NCI-H345 (cell line): ENCODE measurements at regions not wholly inside any gene's neighbourhood (a gene's known extent, or its start where the extent isn't known, plus 50 kb on each side); places are given as distances from the start of the nearest gene placed in this dataset.

Experiments
- DNase-seq: peaks from one replicate; lab custom pipeline; 2025; lab: John Stamatoyannopoulos, UW

- no peak for DNase-seq
These were observed 314.1 kb downstream of the MYCN start for GRCh38 chr2:16254356-16254965.

GRCh38 chr2:16253291-16253690, 312.9 kb downstream of the MYCN start:
- no peak for DNase-seq

- DNase-seq = no peak
These were observed 312.5 kb downstream of the MYCN start for GRCh38 chr2:16252891-16253290.

DNA sequence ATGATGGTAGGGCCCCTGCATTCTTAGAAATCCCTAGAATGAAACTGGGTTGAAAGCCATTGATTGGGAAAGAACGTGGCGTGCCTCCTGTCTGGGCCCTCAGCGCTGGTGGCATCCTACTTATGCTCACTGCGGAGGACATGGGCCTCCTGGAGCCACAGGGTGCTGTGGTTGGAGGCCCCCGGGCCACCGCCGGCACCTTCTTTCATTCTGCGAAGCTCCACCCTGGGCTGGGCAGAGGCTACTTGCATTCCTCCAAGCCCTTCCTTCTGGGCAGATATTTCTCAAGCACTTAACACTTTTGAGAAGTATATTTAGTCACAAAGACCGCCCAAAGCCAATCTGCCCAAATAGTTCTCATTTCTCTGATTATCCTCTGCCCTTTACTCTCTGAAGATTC, 311.9 kb downstream of the MYCN start:
- DNase-seq = no peak

DNA sequence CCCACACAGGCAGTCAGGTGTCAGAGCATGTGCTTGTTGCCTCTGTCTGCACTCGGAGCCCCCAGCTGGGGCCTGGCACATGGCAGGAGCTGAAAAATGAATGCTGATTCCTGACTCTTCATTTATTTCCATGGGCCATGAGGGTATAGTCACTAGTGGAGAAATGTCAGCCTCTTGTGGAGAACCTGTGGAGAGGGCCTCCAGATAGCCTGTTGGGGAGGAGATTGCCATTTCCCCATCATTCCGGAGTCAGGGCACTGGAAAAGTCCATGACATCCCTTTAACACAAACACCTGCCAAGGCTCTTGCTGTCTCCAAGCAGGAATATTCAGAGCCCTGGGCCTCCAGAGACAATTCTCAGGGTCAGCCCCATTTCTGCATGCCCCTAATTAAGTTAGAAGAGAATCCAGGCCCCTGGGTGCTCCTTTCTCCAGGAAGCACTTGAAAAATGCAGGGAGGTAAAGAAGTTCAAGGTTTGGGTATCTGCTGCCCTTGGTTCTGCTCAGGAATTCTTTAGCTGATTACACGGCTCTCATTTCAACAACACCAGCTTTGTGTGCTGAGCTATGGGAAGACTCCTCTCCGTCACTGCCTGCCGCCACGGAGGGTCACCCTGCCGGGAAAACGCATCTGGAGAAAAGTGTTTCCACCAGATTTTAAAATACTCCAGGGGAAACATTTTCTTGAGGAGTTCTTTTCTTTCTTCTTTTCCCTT, 311.3 kb downstream of the MYCN start:
- DNase-seq = no peak

- no peak for DNase-seq
These were observed 310.5 kb downstream of the MYCN start for GRCh38 chr2:16250886-16251285.

GRCh38 chr2:16250466-16250865, 310.1 kb downstream of the MYCN start:
- no peak for DNase-seq

- no peak for DNase-seq
These were observed 309.7 kb downstream of the MYCN start for GRCh38 chr2:16250056-16250425.

DNA sequence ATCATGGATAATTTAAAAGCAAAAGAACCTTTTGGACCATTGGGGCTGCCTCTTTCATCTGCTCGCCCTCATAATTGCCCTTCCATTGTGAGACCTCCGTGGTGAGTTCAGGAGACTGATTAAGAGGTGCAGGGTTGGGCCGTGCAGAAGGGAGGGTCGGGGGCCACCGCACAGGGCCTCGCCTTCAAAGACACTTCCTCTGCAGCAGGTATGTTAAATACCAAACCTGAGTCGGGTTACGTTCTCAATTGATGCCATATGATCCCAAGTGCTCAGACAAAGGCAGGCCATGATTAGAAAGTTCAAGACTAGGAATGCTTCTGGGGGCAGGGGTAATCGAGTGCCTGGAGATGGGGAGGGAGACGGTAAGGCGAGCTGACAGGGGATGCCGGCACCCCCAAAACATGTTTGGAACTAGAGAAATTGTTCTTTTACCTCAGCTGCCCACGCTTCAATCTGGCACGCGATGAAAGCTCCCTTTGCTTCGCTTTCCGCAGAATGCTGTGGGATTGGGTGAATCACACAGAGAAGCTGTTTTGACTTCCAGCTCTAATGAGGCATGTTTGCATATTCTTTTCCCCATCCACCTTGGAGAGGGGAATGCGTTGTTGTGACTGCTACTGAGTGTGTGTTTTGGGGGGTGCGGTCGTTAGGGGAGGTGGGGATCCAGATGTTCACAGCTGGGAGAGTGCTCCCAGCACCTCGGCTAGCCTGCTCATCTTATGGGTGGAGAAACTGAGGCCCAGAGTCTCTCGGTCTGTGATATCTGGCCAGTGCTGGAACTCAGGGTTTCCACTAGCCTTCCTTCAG, 309.1 kb downstream of the MYCN start:
- no peak for DNase-seq

GRCh38 chr2:16248571-16249105, 308.3 kb downstream of the MYCN start:
- no peak for DNase-seq

GRCh38 chr2:16247326-16248122, 307.2 kb downstream of the MYCN start:
- no peak for DNase-seq

DNA sequence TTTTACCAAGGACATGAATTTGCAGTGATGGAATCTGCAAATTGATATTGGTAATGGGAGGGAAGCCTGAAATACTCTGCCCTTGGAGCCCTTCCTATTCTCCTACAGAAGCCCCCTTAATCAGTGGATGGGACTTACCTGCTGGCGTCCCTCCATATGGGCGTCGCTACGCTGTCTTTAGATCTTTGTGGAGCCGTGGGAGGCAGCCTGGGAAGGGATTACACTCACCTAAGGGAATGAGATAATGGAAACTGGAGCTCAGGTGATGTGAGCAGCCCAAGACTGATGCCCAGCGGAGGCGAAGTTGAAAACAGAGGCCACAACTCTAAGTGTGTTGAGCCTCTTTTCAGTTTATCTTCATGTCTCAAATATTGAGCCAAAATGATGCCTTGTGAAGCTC, 306.6 kb downstream of the MYCN start:
- DNase-seq = no peak

DNA sequence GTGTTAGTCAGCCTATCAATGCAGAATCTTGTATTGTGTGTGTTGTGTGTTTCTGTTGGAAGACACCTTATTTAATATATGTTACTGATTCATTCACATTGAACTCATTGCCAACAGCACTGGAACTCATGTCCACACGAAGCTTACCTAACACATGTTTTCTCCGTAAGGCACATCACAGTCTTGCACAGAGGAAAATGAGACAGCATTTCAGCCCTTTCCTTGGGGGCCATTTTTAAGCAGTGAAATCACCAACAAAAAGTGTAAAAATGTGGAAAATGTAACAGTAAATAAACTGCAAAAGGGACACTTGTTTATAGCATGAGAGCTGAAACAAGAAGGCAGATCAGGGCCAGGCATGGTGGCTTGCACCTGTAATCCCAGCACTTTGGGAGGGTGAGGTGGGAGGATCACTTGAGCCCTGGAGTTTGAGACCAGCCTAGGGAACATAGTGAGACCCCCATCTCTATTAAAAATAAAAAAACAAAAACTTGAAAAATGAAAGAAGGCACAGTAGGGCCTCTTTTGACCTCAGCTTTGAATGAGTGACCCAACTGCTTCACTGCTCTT, 306.0 kb downstream of the MYCN start:
- DNase-seq = no peak

- no peak for DNase-seq
These were observed 305.2 kb downstream of the MYCN start for GRCh38 chr2:16245481-16246054.

GRCh38 chr2:16244966-16245320, 304.6 kb downstream of the MYCN start:
- no peak for DNase-seq

GRCh38 chr2:16244153-16244965, 304.0 kb downstream of the MYCN start:
- no peak for DNase-seq

DNA sequence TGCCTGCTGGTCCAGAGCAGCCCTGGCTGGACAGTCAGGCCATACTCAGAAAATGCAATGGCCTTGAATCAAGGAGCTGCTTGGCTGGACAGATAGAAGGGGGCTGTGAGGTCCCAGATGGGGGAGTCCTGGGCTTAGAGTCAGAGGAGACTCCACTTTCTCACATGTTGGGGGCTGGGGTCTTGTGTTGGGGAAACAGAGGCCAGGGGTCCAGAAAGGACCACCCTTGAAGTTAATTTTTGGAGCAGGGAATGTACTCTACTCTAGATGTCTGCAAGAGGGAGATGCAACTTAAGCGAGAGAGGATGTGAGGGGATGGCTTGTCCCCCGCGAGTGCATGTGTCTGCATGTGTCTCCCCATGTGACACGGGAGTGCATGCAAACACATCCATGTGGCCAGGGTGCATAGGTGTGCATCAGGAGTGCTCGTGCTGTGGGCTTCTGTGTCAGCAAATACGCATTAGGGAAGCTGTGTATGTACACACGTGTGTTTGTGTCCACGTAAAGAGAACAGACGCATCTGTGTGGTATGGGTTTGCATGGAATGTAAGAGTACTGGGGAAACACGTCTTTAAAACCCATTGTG, 303.2 kb downstream of the MYCN start:
- no peak for DNase-seq

DNA sequence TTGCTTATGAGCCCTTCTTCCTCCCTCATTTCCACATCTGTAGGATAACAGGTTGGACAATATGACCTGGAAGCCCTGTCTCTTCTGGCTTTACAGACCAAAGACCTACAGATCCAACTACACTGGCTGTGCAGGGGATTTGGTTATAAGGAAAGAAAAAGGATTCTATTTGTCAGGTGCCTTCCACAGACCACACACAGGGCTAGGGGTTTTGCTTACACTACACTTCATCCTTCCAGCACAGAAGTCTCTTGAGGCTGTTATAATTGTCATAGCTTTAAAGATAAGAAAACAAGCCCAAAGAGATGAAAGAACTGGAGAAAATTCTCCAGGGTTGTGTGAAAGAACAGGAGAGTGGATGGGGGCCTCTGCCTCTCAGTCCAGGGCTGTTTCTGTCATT, 302.6 kb downstream of the MYCN start:
- DNase-seq = no peak

- DNase-seq = no peak
These were observed 301.1 kb downstream of the MYCN start for GRCh38 chr2:16241166-16242160.
